ENCODE measurements at regions not wholly inside any gene's neighbourhood (a gene's known extent, or its start where the extent isn't known, plus 50 kb on each side); places are given as distances from the start of the nearest gene placed in this dataset.

GRCh38 chr10:10927608-10928007 lies 90.1 kb upstream of the CELF2 start:
- no peak for TF ChIP-seq POLR2A (IDR thresholded peaks at IDR 0.05)
- no peak for TF ChIP-seq CTCF (IDR thresholded peaks at IDR 0.05)
- Histone ChIP-seq H3K27me3 (no peaks in the 10 kb centered on the region), H3K4me1 (no peaks in the 10 kb centered on the region), H3K36me3 (no peaks in the 10 kb centered on the region), H3K9me3 (no peaks in the 10 kb centered on the region), H3K27ac (no peak overlapping the region), H3K4me3 (no peak overlapping the region)
- DNase-seq = no peak

GRCh38 chr10:10930979-10931743 lies 86.5 kb upstream of the CELF2 start:
- H3K27ac ChIP-seq = no peak overlapping the region
- H3K36me3 ChIP-seq = no peaks in the 10 kb centered on the region
- no peaks in the 10 kb centered on the region for H3K4me1 ChIP-seq
- H3K9me3 ChIP-seq = no peaks in the 10 kb centered on the region
- no peaks in the 10 kb centered on the region for H3K27me3 ChIP-seq
- no peak for DNase-seq
- TF ChIP-seq POLR2A (IDR thresholded peaks at IDR 0.05) = no peak
- TF ChIP-seq CTCF (IDR thresholded peaks at IDR 0.05) = no peak
- no peak overlapping the region for H3K4me3 ChIP-seq

GRCh38 chr10:10935032-10935431 lies 82.6 kb upstream of the CELF2 start:
- H3K4me3 ChIP-seq = no peak overlapping the region
- no peaks in the 10 kb centered on the region for H3K27me3 ChIP-seq
- DNase-seq = no peak
- H3K36me3 ChIP-seq = no peaks in the 10 kb centered on the region
- H3K4me1 ChIP-seq = no peaks in the 10 kb centered on the region
- H3K27ac ChIP-seq = no peak overlapping the region
- no peaks in the 10 kb centered on the region for H3K9me3 ChIP-seq
- TF ChIP-seq POLR2A (IDR thresholded peaks at IDR 0.05) = no peak
- TF ChIP-seq CTCF (IDR thresholded peaks at IDR 0.05) = no peak

- Histone ChIP-seq H3K36me3 (no peaks in the 10 kb centered on the region), H3K9me3 (no peaks in the 10 kb centered on the region), H3K27ac (no peak overlapping the region), H3K4me1 (no peaks in the 10 kb centered on the region), H3K27me3 (no peaks in the 10 kb centered on the region), H3K4me3 (no peak overlapping the region)
- TF ChIP-seq CTCF (IDR thresholded peaks at IDR 0.05) (no peak), POLR2A (IDR thresholded peaks at IDR 0.05) (no peak)
- DNase-seq = no peak
Measured at GRCh38 chr10:10938676-10939075, 79.0 kb upstream of the CELF2 start.

GRCh38 chr10:10941127-10941730 lies 76.4 kb upstream of the CELF2 start:
- DNase-seq = no peak
- H3K9me3 ChIP-seq = no peaks in the 10 kb centered on the region
- no peaks in the 10 kb centered on the region for H3K4me1 ChIP-seq
- TF ChIP-seq CTCF (IDR thresholded peaks at IDR 0.05) = no peak
- no peak for TF ChIP-seq POLR2A (IDR thresholded peaks at IDR 0.05)
- H3K36me3 ChIP-seq = no peaks in the 10 kb centered on the region
- H3K27ac ChIP-seq = no peak overlapping the region
- H3K27me3 ChIP-seq = no peaks in the 10 kb centered on the region
- no peak overlapping the region for H3K4me3 ChIP-seq
